WTC11 (cell line): ENCODE measurements at regions not wholly inside any gene's neighbourhood (a gene's known extent, or its start where the extent isn't known, plus 50 kb on each side); places are given as distances from the start of the nearest gene placed in this dataset.

Source experiments
- ATAC-seq: fragments of 200-7000 bp; cut with Tn5 transposase; 2 replicates; pipeline ENCODE4 v1.10.0; 2021; ENCODE audit warnings: mild to moderate bottlenecking, moderate library complexity
- CTCF ChIA-PET: fragments of 300-600 bp; sonication (Branson Sonifier 250); formaldehyde crosslinking; loops from one replicate; lab custom pipeline; 2021; ENCODE audit warnings: antibody characterized with exemption; lab: Charles Lee
- POLR2A ChIA-PET: fragments of 350-600 bp; sonication (Branson Sonifier 250); formaldehyde crosslinking; loops from one replicate; lab custom pipeline; 2021; ENCODE audit warnings: antibody characterized with exemption; lab: Charles Lee
- DNase-seq: peaks from one replicate; pipeline ENCODE4 v3.0.0; 2021; ENCODE audit warnings: low spot score
- H3K27ac Mint-ChIP-seq: 2 replicates; pipeline ENCODE4 v1.8.0; 2021; ENCODE audit warnings: mixed read lengths
- H3K27me3 Mint-ChIP-seq: 2 replicates; pipeline ENCODE4 v1.8.0; 2021; ENCODE audit warnings: low read depth, mild to moderate bottlenecking, moderate library complexity, mixed read lengths
- H3K36me3 Mint-ChIP-seq: 2 replicates; pipeline ENCODE4 v1.8.0; 2021; ENCODE audit warnings: mixed read lengths
- H3K4me1 Mint-ChIP-seq: 2 replicates; pipeline ENCODE4 v1.8.0; 2022; ENCODE audit warnings: mixed read lengths
- H3K4me3 Mint-ChIP-seq: 2 replicates; pipeline ENCODE4 v1.8.0; 2021; ENCODE audit warnings: mild to moderate bottlenecking, moderate library complexity, mixed read lengths
- H3K9me3 Mint-ChIP-seq: 2 replicates; pipeline ENCODE4 v1.8.0; 2021; ENCODE audit warnings: mixed read lengths
- AFF4 ChIP-seq: sonication (generic); formaldehyde crosslinking; IDR thresholded peaks from 2 replicates; pipeline ENCODE4 v1.8.1; 2023; ENCODE audit warnings: mild to moderate bottlenecking, missing genetic modification reagents, borderline replicate concordance
- ATF3 ChIP-seq: sonication (generic); formaldehyde crosslinking; conservative IDR thresholded peaks from 2 replicates; pipeline ENCODE4 v1.8.1; 2022; ENCODE audit warnings: mild to moderate bottlenecking, missing genetic modification reagents
- CBFB ChIP-seq: sonication (generic); formaldehyde crosslinking; IDR thresholded peaks from 2 replicates; pipeline ENCODE4 v1.8.1; 2022; ENCODE audit warnings: mild to moderate bottlenecking, low read depth, missing genetic modification reagents
- CDX4 ChIP-seq: fragments of 250-450 bp; sonication (Bioruptor Pico); IDR thresholded peaks from 2 replicates; pipeline ENCODE4 v1.9.0; 2021; ENCODE audit warnings: moderate library complexity, mild to moderate bottlenecking, inconsistent platforms, borderline replicate concordance
- CREM ChIP-seq: sonication (generic); formaldehyde crosslinking; IDR thresholded peaks from 2 replicates; pipeline ENCODE4 v1.8.1; 2022; ENCODE audit warnings: mild to moderate bottlenecking, missing genetic modification reagents, moderate library complexity
- CTCF ChIP-seq: fragments of 200-600 bp; IDR thresholded peaks from 2 replicates; pipeline ENCODE4 v1.8.0; 2022; ENCODE audit warnings: antibody characterized with exemption
- ERG ChIP-seq: fragments of 250-450 bp; sonication (Bioruptor Pico); IDR thresholded peaks from 2 replicates; pipeline ENCODE4 v1.8.0; 2021; ENCODE audit warnings: mild to moderate bottlenecking
- FOXK1 ChIP-seq: sonication (generic); formaldehyde crosslinking; IDR thresholded peaks from 2 replicates; pipeline ENCODE4 v1.8.0; 2022; ENCODE audit warnings: mild to moderate bottlenecking, moderate library complexity, missing genetic modification reagents
- GTF2I ChIP-seq: fragments of 250-450 bp; sonication (Bioruptor Pico); conservative IDR thresholded peaks from 2 replicates; pipeline ENCODE4 v1.4.0; 2021; ENCODE audit warnings: mild to moderate bottlenecking
- IRF2 ChIP-seq: sonication (generic); formaldehyde crosslinking; IDR thresholded peaks from 2 replicates; pipeline ENCODE4 v1.8.0; 2022; ENCODE audit warnings: low read depth, missing genetic modification reagents, borderline replicate concordance
- NFATC4 ChIP-seq: fragments of 250-450 bp; sonication (Bioruptor Pico); IDR thresholded peaks from 2 replicates; pipeline ENCODE4 v1.9.0; 2021; ENCODE audit warnings: mild to moderate bottlenecking
- NFYB ChIP-seq: sonication (generic); formaldehyde crosslinking; conservative IDR thresholded peaks from 2 replicates; pipeline ENCODE4 v1.8.0; 2022; ENCODE audit warnings: low read depth, missing genetic modification reagents
- NR3C1 ChIP-seq: sonication (generic); formaldehyde crosslinking; conservative IDR thresholded peaks from 2 replicates; pipeline ENCODE4 v1.8.1; 2023; ENCODE audit warnings: low read depth, mild to moderate bottlenecking, missing genetic modification reagents
- OVOL2 ChIP-seq: fragments of 250-450 bp; sonication (Bioruptor Pico); IDR thresholded peaks from 2 replicates; pipeline ENCODE4 v1.9.0; 2021; ENCODE audit warnings: mild to moderate bottlenecking, borderline replicate concordance
- USF2 ChIP-seq: sonication (generic); formaldehyde crosslinking; IDR thresholded peaks from 2 replicates; pipeline ENCODE4 v1.8.1; 2023; ENCODE audit warnings: mild to moderate bottlenecking, missing genetic modification reagents, moderate library complexity
- ZNF121 ChIP-seq: sonication (generic); formaldehyde crosslinking; IDR thresholded peaks from 2 replicates; pipeline ENCODE4 v1.8.0; 2023; ENCODE audit warnings: missing genetic modification reagents
- ZNF512 ChIP-seq: sonication (generic); formaldehyde crosslinking; IDR thresholded peaks from 2 replicates; pipeline ENCODE4 v1.8.1; 2022; ENCODE audit warnings: missing genetic modification reagents, borderline replicate concordance

GRCh38 chr2:145755019-145755837 lies 1235.3 kb upstream of the ZEB2 start:
- CTCF ChIA-PET, result no interaction called here
- ATAC-seq, result no peak
- TF ChIP-seq OVOL2 (CRISPR knock-in tag), result no peak
- no peak for TF ChIP-seq CBFB (CRISPR knock-in tag)
- peaks cover 43% of the 10 kb centered on the region for H3K4me1 Mint-ChIP-seq
- no peak overlapping the region for H3K4me3 Mint-ChIP-seq
- POLR2A ChIA-PET, result no interaction called here
- no peaks in the 10 kb centered on the region for H3K9me3 Mint-ChIP-seq
- no peaks in the 10 kb centered on the region for H3K36me3 Mint-ChIP-seq
- no peak for DNase-seq
- no peaks in the 10 kb centered on the region for H3K27me3 Mint-ChIP-seq
- no peak overlapping the region for H3K27ac Mint-ChIP-seq

GRCh38 chr2:145753966-145754365 lies 1234.0 kb upstream of the ZEB2 start:
- Mint-ChIP-seq H3K9me3 (no peaks in the 10 kb centered on the region), H3K27me3 (no peaks in the 10 kb centered on the region), H3K27ac (no peak overlapping the region), H3K4me1 (peaks cover 35% of the 10 kb centered on the region), H3K4me3 (no peak overlapping the region), H3K36me3 (no peaks in the 10 kb centered on the region)
- no peak for TF ChIP-seq CDX4
- TF ChIP-seq CREM (CRISPR knock-in tag), result no peak
- TF ChIP-seq GTF2I (CRISPR knock-in tag), result no peak
- TF ChIP-seq ERG, result no peak
- TF ChIP-seq ZNF512 (CRISPR knock-in tag), result no peak
- TF ChIP-seq NR3C1 (CRISPR knock-in tag), result no peak
- TF ChIP-seq IRF2 (CRISPR knock-in tag), result no peak
- TF ChIP-seq AFF4, result no peak
- no peak for TF ChIP-seq USF2 (CRISPR knock-in tag)
- TF ChIP-seq ATF3, result no peak
- no peak for TF ChIP-seq NFYB (CRISPR knock-in tag)
- no peak for TF ChIP-seq CTCF
- TF ChIP-seq FOXK1, result no peak
- no peak for TF ChIP-seq NFATC4
- no peak for TF ChIP-seq ZNF121
- ChIA-PET CTCF (interaction anchor here (0.8 to 1.6 kb wide), 2 partner anchors 12 to 21 kb away, joined by 3 to 5 read pairs; no protein-coding TSS in a partner anchor), POLR2A (no interaction called here)
- ATAC-seq (peak; percentile 65), DNase-seq (peak; percentile 9)
